ENCODE measurements at regions not wholly inside any gene's neighbourhood (a gene's known extent, or its start where the extent isn't known, plus 50 kb on each side); places are given as distances from the start of the nearest gene placed in this dataset.

DNA sequence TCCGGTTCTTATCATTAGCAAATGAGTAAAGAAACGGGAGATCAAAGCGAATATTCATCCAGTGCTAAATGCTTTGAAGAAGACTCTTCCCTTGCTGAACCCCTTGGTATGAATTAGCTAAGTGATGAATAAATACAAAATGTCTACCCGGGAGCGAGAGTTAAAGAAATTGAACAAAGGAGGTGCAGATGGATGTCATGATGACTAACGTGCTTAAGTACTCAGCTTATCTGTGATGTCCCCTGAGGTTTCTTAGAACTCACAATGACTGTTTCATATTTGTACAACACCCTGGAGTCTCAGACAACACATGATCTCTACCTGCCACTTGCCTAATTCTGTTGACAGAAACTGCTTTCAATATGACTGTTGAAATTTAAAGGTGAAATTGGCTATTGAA, 148.5 kb downstream of the TMEM200C start:
- Histone ChIP-seq H4K20me1 (replicated peaks; ENCODE audit: insufficient read depth) (no peaks in the 10 kb centered on the region; the same call in 1 of the 2 replicates), H3K4me3 (no peak overlapping the region), H3K27ac (ENCODE audit: low read depth) (no peak overlapping the region), H3K4me2 (no peak overlapping the region), H2AFZ (no peak overlapping the region), H3K79me2 (replicated peaks; ENCODE audit: insufficient read depth) (no peaks in the 10 kb centered on the region), H3K27me3 (ENCODE audit: insufficient read depth) (no peaks in the 10 kb centered on the region), H3F3A (replicated peaks; ENCODE audit: low read depth) (no peaks in the 10 kb centered on the region), H3K36me3 (ENCODE audit: insufficient read depth) (no peaks in the 10 kb centered on the region), H3K4me1 (ENCODE audit: insufficient read depth) (no peaks in the 10 kb centered on the region), H3K9me2 (ENCODE audit: insufficient read depth) (no peaks in the 10 kb centered on the region)
- ATAC-seq (no peak), DNase-seq (ENCODE audit: low spot score) (no peak)
- TF ChIP-seq EZH2phosphoT487 (IDR thresholded peaks at IDR 0.05; ENCODE audit: unreplicated experiment) (no peak), POLR2AphosphoS5 (IDR thresholded peaks at IDR 0.05; ENCODE audit: low read depth) (no peak), STAT1 (IDR thresholded peaks at IDR 0.05; ENCODE audit: unreplicated experiment) (no peak), ZNF331 (CRISPR knock-in tag; IDR thresholded peaks at IDR 0.05; ENCODE audit: low read depth) (no peak), EZH2 (IDR thresholded peaks at IDR 0.05; ENCODE audit: low read depth, unreplicated experiment) (no peak), CREB1 (CRISPR knock-in tag; IDR thresholded peaks at IDR 0.05; ENCODE audit: low read depth) (no peak), JUNB (IDR thresholded peaks at IDR 0.05; ENCODE audit: unreplicated experiment) (no peak), NANOG (IDR thresholded peaks at IDR 0.05; ENCODE audit: borderline replicate concordance) (no peak), ZNF114 (CRISPR knock-in tag; IDR thresholded peaks at IDR 0.05) (no peak)
- TF ChIP-seq, protein P1, sequence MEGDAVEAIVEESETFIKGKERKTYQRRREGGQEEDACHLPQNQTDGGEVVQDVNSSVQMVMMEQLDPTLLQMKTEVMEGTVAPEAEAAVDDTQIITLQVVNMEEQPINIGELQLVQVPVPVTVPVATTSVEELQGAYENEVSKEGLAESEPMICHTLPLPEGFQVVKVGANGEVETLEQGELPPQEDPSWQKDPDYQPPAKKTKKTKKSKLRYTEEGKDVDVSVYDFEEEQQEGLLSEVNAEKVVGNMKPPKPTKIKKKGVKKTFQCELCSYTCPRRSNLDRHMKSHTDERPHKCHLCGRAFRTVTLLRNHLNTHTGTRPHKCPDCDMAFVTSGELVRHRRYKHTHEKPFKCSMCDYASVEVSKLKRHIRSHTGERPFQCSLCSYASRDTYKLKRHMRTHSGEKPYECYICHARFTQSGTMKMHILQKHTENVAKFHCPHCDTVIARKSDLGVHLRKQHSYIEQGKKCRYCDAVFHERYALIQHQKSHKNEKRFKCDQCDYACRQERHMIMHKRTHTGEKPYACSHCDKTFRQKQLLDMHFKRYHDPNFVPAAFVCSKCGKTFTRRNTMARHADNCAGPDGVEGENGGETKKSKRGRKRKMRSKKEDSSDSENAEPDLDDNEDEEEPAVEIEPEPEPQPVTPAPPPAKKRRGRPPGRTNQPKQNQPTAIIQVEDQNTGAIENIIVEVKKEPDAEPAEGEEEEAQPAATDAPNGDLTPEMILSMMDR (conservative IDR thresholded peaks at IDR 0.05; ENCODE audit: low read depth in 2 of 2): no peak
- TF ChIP-seq, protein P2, sequence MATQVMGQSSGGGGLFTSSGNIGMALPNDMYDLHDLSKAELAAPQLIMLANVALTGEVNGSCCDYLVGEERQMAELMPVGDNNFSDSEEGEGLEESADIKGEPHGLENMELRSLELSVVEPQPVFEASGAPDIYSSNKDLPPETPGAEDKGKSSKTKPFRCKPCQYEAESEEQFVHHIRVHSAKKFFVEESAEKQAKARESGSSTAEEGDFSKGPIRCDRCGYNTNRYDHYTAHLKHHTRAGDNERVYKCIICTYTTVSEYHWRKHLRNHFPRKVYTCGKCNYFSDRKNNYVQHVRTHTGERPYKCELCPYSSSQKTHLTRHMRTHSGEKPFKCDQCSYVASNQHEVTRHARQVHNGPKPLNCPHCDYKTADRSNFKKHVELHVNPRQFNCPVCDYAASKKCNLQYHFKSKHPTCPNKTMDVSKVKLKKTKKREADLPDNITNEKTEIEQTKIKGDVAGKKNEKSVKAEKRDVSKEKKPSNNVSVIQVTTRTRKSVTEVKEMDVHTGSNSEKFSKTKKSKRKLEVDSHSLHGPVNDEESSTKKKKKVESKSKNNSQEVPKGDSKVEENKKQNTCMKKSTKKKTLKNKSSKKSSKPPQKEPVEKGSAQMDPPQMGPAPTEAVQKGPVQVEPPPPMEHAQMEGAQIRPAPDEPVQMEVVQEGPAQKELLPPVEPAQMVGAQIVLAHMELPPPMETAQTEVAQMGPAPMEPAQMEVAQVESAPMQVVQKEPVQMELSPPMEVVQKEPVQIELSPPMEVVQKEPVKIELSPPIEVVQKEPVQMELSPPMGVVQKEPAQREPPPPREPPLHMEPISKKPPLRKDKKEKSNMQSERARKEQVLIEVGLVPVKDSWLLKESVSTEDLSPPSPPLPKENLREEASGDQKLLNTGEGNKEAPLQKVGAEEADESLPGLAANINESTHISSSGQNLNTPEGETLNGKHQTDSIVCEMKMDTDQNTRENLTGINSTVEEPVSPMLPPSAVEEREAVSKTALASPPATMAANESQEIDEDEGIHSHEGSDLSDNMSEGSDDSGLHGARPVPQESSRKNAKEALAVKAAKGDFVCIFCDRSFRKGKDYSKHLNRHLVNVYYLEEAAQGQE (IDR thresholded peaks at IDR 0.05; ENCODE audit: unreplicated experiment): no peak
- TF ChIP-seq, protein P3, sequence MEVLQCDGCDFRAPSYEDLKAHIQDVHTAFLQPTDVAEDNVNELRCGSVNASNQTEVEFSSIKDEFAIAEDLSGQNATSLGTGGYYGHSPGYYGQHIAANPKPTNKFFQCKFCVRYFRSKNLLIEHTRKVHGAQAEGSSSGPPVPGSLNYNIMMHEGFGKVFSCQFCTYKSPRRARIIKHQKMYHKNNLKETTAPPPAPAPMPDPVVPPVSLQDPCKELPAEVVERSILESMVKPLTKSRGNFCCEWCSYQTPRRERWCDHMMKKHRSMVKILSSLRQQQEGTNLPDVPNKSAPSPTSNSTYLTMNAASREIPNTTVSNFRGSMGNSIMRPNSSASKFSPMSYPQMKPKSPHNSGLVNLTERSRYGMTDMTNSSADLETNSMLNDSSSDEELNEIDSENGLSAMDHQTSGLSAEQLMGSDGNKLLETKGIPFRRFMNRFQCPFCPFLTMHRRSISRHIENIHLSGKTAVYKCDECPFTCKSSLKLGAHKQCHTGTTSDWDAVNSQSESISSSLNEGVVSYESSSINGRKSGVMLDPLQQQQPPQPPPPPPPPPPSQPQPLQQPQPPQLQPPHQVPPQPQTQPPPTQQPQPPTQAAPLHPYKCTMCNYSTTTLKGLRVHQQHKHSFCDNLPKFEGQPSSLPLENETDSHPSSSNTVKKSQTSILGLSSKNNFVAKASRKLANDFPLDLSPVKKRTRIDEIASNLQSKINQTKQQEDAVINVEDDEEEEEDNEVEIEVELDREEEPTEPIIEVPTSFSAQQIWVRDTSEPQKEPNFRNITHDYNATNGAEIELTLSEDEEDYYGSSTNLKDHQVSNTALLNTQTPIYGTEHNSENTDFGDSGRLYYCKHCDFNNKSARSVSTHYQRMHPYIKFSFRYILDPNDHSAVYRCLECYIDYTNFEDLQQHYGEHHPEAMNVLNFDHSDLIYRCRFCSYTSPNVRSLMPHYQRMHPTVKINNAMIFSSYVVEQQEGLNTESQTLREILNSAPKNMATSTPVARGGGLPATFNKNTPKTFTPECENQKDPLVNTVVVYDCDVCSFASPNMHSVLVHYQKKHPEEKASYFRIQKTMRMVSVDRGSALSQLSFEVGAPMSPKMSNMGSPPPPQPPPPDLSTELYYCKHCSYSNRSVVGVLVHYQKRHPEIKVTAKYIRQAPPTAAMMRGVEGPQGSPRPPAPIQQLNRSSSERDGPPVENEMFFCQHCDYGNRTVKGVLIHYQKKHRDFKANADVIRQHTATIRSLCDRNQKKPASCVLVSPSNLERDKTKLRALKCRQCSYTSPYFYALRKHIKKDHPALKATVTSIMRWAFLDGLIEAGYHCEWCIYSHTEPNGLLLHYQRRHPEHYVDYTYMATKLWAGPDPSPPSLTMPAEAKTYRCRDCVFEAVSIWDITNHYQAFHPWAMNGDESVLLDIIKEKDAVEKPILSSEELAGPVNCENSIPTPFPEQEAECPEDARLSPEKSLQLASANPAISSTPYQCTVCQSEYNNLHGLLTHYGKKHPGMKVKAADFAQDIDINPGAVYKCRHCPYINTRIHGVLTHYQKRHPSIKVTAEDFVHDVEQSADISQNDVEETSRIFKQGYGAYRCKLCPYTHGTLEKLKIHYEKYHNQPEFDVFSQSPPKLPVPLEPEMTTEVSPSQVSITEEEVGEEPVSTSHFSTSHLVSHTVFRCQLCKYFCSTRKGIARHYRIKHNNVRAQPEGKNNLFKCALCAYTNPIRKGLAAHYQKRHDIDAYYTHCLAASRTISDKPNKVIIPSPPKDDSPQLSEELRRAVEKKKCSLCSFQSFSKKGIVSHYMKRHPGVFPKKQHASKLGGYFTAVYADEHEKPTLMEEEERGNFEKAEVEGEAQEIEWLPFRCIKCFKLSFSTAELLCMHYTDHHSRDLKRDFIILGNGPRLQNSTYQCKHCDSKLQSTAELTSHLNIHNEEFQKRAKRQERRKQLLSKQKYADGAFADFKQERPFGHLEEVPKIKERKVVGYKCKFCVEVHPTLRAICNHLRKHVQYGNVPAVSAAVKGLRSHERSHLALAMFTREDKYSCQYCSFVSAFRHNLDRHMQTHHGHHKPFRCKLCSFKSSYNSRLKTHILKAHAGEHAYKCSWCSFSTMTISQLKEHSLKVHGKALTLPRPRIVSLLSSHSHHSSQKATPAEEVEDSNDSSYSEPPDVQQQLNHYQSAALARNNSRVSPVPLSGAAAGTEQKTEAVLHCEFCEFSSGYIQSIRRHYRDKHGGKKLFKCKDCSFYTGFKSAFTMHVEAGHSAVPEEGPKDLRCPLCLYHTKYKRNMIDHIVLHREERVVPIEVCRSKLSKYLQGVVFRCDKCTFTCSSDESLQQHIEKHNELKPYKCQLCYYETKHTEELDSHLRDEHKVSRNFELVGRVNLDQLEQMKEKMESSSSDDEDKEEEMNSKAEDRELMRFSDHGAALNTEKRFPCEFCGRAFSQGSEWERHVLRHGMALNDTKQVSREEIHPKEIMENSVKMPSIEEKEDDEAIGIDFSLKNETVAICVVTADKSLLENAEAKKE (CRISPR knock-in tag; IDR thresholded peaks at IDR 0.05): no peak
- TF ChIP-seq, protein P4, sequence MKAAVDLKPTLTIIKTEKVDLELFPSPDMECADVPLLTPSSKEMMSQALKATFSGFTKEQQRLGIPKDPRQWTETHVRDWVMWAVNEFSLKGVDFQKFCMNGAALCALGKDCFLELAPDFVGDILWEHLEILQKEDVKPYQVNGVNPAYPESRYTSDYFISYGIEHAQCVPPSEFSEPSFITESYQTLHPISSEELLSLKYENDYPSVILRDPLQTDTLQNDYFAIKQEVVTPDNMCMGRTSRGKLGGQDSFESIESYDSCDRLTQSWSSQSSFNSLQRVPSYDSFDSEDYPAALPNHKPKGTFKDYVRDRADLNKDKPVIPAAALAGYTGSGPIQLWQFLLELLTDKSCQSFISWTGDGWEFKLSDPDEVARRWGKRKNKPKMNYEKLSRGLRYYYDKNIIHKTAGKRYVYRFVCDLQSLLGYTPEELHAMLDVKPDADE (IDR thresholded peaks at IDR 0.05): no peak
- Mint-ChIP-seq H3K9me3 (no peaks in the 10 kb centered on the region), H3K27ac (no peak overlapping the region), H3K36me3 (ENCODE audit: low read depth) (no peaks in the 10 kb centered on the region), H3K27me3 (ENCODE audit: insufficient read depth, low read depth, poor library complexity) (peaks cover 1% of the 10 kb centered on the region), H3K4me3 (no peak overlapping the region), H3K4me1 (peaks cover 10% of the 10 kb centered on the region; the same call in 2 of the 3 replicates)
